Endothelial cell of umbilical vein (primary cell): ENCODE measurements at regions not wholly inside any gene's neighbourhood (a gene's known extent, or its start where the extent isn't known, plus 50 kb on each side); places are given as distances from the start of the nearest gene placed in this dataset.

Experiments used
- BruUV-seq: library from RNA; stranded (reverse); fragments of 400-500 nt; replicated peaks from 2 replicates; lab custom pipeline; 2021; lab: Mats Ljungman, UMichigan
- CTCF ChIA-PET: fragments of 300-600, 350-600 bp; sonication (Branson Sonifier 250); formaldehyde crosslinking; loops from one replicate; lab custom pipeline; 2021; ENCODE audit warnings: antibody characterized with exemption, inconsistent platforms; lab: Charles Lee
- POLR2A ChIA-PET: fragments of 300-600, 350-600 bp; sonication (Branson Sonifier 250); formaldehyde crosslinking; loops from one replicate; lab custom pipeline; 2021; ENCODE audit warnings: antibody characterized with exemption, inconsistent platforms; lab: Charles Lee
- DNase-seq: peaks from one replicate; pipeline ENCODE4 v3.0.0-alpha.2; 2011; ENCODE audit warnings: low read depth, low spot score
- FAIRE-seq: peaks from 2 replicates; lab custom pipeline; 2011; peaks lifted over from hg19 to GRCh38; lab: Jason Lieb, UNC
- H2AFZ ChIP-seq: 2 replicates; pipeline ENCODE4 v1.6.0; 2012; ENCODE audit warnings: low read depth, low read length, control low read depth, inconsistent platforms
- H3K27ac ChIP-seq: 2 replicates; pipeline ENCODE4 v1.5.1; 2011; ENCODE audit warnings: low read depth, mild to moderate bottlenecking, control low read depth, low read length, moderate library complexity; ENCODE audit not compliant: insufficient read depth
- H3K27me3 ChIP-seq, 2 experiments: 2 replicates each; pipeline versions ENCODE4 v1.6.0 to v1.6.1; 2011; ENCODE audit warnings: low read length in 2 of 2, mixed read lengths in 1 of 2; ENCODE audit not compliant: control insufficient read depth in 2 of 2, insufficient read depth in 2 of 2
- H3K36me3 ChIP-seq, 2 experiments: 2 replicates in 1 of 2; 3 replicates in 1 of 2; pipeline ENCODE4 v1.5.1; 2011; ENCODE audit warnings: low read length in 2 of 2, mild to moderate bottlenecking in 1 of 2, moderate library complexity in 1 of 2; ENCODE audit not compliant: control insufficient read depth in 2 of 2, insufficient read depth in 2 of 2; ENCODE audit errors: extremely low read depth in 1 of 2
- H3K4me1 ChIP-seq: 3 replicates; pipeline ENCODE4 v1.5.1; 2011; ENCODE audit warnings: mild to moderate bottlenecking, low read length; ENCODE audit not compliant: control insufficient read depth, insufficient read depth; ENCODE audit errors: extremely low read depth
- H3K4me2 ChIP-seq: 2 replicates; pipeline ENCODE4 v1.6.1; 2011; ENCODE audit warnings: low read length, control low read depth, mixed read lengths; ENCODE audit not compliant: insufficient read depth
- H3K4me3 ChIP-seq, 3 experiments: fragments of 200-600 bp in 1 of 3; sonication (generic), shearing (Covaris generic) in 1 of 3; replicated peaks in 1 of 3; 2 replicates each; pipeline ENCODE4 v1.5.1; 2011 to 2016; ENCODE audit warnings: control low read depth in 3 of 3, low read length in 3 of 3, mild to moderate bottlenecking in 2 of 3, inconsistent platforms in 1 of 3, low read depth in 1 of 3, moderate library complexity in 1 of 3; ENCODE audit not compliant: insufficient read depth in 1 of 3
- H3K79me2 ChIP-seq: 2 replicates; pipeline ENCODE4 v1.6.0; 2012; ENCODE audit warnings: low read length, inconsistent platforms; ENCODE audit not compliant: control insufficient read depth, insufficient read depth
- H3K9ac ChIP-seq: replicated peaks from 2 replicates; pipeline ENCODE3; 2011; ENCODE audit warnings: low read length, control low read depth; ENCODE audit not compliant: insufficient read depth; ENCODE audit errors: extremely low read depth
- H3K9me1 ChIP-seq: replicated peaks from 3 replicates; pipeline ENCODE4 v1.6.0; 2011; ENCODE audit warnings: mild to moderate bottlenecking, low read length; ENCODE audit not compliant: control insufficient read depth, insufficient read depth; ENCODE audit errors: extremely low read depth
- H3K9me3 ChIP-seq: replicated peaks from 2 replicates; pipeline ENCODE4 v1.5.1; 2012; ENCODE audit warnings: low read length, inconsistent platforms; ENCODE audit not compliant: control insufficient read depth, insufficient read depth
- H4K20me1 ChIP-seq: replicated peaks from 2 replicates; pipeline ENCODE3; 2011; ENCODE audit warnings: mild to moderate bottlenecking, low read length; ENCODE audit not compliant: control insufficient read depth, insufficient read depth; ENCODE audit errors: extremely low read depth
- FOS ChIP-seq: IDR thresholded peaks from 2 replicates; pipeline ENCODE4 v1.6.1; 2011; ENCODE audit warnings: mild to moderate bottlenecking, low read length, moderate library complexity, borderline replicate concordance; ENCODE audit not compliant: insufficient read depth
- GATA2 ChIP-seq: IDR thresholded peaks from 2 replicates; pipeline ENCODE4 v1.7.0; 2011; ENCODE audit warnings: low read depth, mild to moderate bottlenecking, moderate library complexity, mixed read lengths, low read length; ENCODE audit not compliant: insufficient read length, insufficient read depth
- JUN ChIP-seq: IDR thresholded peaks from 2 replicates; pipeline ENCODE4 v1.6.1; 2011; ENCODE audit warnings: borderline replicate concordance, low read depth; ENCODE audit not compliant: insufficient read length, insufficient read depth
- MYC ChIP-seq: IDR thresholded peaks from one replicate; pipeline ENCODE4 v1.6.1; 2011; ENCODE audit warnings: mild to moderate bottlenecking, low read depth, low read length
- POLR2A ChIP-seq: IDR thresholded peaks from 2 replicates; pipeline ENCODE4 v1.6.1; 2012; ENCODE audit warnings: low read depth, mild to moderate bottlenecking, control low read depth, low read length
- POLR2AphosphoS5 ChIP-seq: IDR thresholded peaks from 2 replicates; pipeline ENCODE4 v1.6.1; 2012; ENCODE audit warnings: low read depth, mild to moderate bottlenecking, control low read depth, low read length, moderate library complexity; ENCODE audit not compliant: insufficient read depth
- dilution Hi-C: fragments of 300-500 bp; cut with MboI; formaldehyde crosslinking; loops from one replicate; pipeline ENCODE4 v1.15.0; 2019; ENCODE audit warnings: low sequenced_read_pairs; ENCODE audit not compliant: extremely low pct_ligation_motif_present
- intact Hi-C: fragments of 100-400 bp; cut with micrococcal nuclease; formaldehyde crosslinking; loops from one replicate; pipeline ENCODE4 v1.10.0; 2022
- TF ChIP-seq, protein P1 (sequence below), 2 donors: IDR thresholded peaks; 1 replicate in 1 of 2; 2 replicates in 1 of 2; pipeline ENCODE4 v1.5.1; 2011; ENCODE audit warnings: low read length in 2 of 2, mild to moderate bottlenecking in 2 of 2, moderate library complexity in 2 of 2, control low read depth in 1 of 2, inconsistent platforms in 1 of 2, low read depth in 1 of 2; ENCODE audit not compliant: insufficient read depth in 1 of 2; ENCODE audit errors: extremely low read depth in 1 of 2
- TF ChIP-seq, protein P2 (sequence below): IDR thresholded peaks from 2 replicates; pipeline ENCODE4 v1.6.1; 2011; ENCODE audit not compliant: insufficient read depth, insufficient read length

DNA sequence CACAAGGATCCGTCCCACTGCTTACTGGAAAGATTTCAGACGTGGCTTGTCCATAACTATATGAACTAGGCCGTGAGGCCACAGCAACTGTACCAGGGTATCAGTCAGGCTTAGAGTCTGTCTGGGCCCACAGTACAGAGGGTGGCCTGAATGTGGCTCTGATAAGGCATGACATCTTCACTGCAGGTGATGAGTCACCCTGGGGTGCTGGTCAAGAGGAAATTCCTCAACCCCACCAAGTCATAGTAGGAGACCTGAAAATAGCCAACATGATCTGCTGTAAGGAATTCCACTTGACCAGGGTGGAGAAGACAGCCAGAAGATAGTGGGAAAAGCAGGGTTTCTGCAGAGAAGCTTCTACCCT lies 107.7 kb downstream of the INHBB start:
- Histone ChIP-seq H3K9ac (no peak overlapping the region), H3K9me3 (no peaks in the 10 kb centered on the region), H3K79me2 (no peaks in the 10 kb centered on the region), H3K36me3 (no peaks in the 10 kb centered on the region), H3K4me1 (no peaks in the 10 kb centered on the region), H3K4me2 (no peak overlapping the region), H3K4me3 (no peak overlapping the region), H2AFZ (no peak overlapping the region), H4K20me1 (no peaks in the 10 kb centered on the region), H3K27ac (no peak overlapping the region), H3K27me3 (peaks cover 0 to 2% of the 10 kb centered on the region in 2 experiments), H3K9me1 (no peaks in the 10 kb centered on the region)
- peak; percentile 16 for TF ChIP-seq JUN
- TF ChIP-seq, protein P1, sequence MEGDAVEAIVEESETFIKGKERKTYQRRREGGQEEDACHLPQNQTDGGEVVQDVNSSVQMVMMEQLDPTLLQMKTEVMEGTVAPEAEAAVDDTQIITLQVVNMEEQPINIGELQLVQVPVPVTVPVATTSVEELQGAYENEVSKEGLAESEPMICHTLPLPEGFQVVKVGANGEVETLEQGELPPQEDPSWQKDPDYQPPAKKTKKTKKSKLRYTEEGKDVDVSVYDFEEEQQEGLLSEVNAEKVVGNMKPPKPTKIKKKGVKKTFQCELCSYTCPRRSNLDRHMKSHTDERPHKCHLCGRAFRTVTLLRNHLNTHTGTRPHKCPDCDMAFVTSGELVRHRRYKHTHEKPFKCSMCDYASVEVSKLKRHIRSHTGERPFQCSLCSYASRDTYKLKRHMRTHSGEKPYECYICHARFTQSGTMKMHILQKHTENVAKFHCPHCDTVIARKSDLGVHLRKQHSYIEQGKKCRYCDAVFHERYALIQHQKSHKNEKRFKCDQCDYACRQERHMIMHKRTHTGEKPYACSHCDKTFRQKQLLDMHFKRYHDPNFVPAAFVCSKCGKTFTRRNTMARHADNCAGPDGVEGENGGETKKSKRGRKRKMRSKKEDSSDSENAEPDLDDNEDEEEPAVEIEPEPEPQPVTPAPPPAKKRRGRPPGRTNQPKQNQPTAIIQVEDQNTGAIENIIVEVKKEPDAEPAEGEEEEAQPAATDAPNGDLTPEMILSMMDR (IDR thresholded peaks at IDR 0.05; ENCODE audit: extremely low read depth in 1 of 2, insufficient read depth in 1 of 2, low read depth in 1 of 2, low read length in 2 of 2) = no peak
- CTCF ChIA-PET = no interaction called here
- dilution Hi-C loops (no loop called here), intact Hi-C loops (no loop called here)
- no peak for DNase-seq
- no TSS peak for BruUV-seq
- no peak for FAIRE-seq
- POLR2A ChIA-PET = no interaction called here

DNA sequence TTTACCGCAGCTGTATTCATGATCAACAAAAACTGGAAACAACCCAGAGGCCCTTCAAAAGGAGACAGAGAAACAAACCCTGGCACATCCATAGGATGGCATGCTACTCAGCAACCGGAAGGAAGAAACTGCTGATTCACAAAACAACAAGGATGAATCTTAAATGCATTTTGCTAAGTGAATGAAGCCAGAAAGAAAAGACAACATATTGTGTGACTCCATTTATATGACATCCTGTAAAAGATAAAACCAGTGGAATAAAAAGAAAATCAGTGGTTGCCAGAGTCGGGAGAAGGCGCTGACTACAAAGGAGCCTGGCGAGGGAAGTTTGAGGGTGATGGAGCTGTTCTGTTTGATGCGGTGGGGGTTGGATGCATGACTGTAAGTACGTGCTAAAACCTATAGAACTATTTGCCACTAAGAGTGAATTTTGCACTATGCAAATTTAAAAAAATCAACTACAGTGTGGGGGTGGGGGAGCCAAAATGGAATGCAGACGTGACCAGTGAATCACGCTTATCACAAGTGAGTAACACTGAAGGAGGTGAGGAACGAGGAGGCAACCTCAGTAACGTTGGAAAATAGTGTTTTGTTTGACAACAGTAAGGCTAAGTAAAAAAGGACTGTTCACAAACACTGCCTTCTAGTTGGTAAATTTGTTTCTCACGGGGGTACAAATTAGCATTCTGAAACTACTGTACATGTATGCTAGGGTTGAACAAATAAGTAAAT lies 108.9 kb downstream of the INHBB start:
- no peak for DNase-seq
- no peak overlapping the region for H3K4me2 ChIP-seq

More for the DNA sequence above, 108.9 kb downstream of the INHBB start:
- POLR2A ChIA-PET = no interaction called here
- no TSS peak for BruUV-seq
- Histone ChIP-seq H3K27me3 (peaks cover 0 to 2% of the 10 kb centered on the region in 2 experiments), H3K9me1 (no peaks in the 10 kb centered on the region), H3K4me3 (no peak overlapping the region), H4K20me1 (no peaks in the 10 kb centered on the region), H3K36me3 (no peaks in the 10 kb centered on the region), H3K79me2 (no peaks in the 10 kb centered on the region), H3K27ac (no peak overlapping the region), H3K9me3 (no peaks in the 10 kb centered on the region), H2AFZ (no peak overlapping the region), H3K9ac (no peak overlapping the region), H3K4me1 (no peaks in the 10 kb centered on the region)
- dilution Hi-C loops = no loop called here
- no peak for FAIRE-seq
- TF ChIP-seq GATA2 = no peak
- no peak for TF ChIP-seq POLR2A
- TF ChIP-seq FOS = no peak
- no peak for TF ChIP-seq MYC
- TF ChIP-seq POLR2AphosphoS5 = no peak
- TF ChIP-seq, protein P2, sequence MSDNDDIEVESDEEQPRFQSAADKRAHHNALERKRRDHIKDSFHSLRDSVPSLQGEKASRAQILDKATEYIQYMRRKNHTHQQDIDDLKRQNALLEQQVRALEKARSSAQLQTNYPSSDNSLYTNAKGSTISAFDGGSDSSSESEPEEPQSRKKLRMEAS = no peak
- no peak for TF ChIP-seq JUN
- intact Hi-C loops = no loop called here
- CTCF ChIA-PET = no interaction called here
